IMR-90 (cell line): ENCODE measurements at regions not wholly inside any gene's neighbourhood (a gene's known extent, or its start where the extent isn't known, plus 50 kb on each side); places are given as distances from the start of the nearest gene placed in this dataset.

Source experiments
- ATAC-seq: fragments of 200-7000 bp; cut with Tn5 transposase; 2 replicates; pipeline ENCODE4 v1.9.1; 2020; ENCODE audit warnings: low read depth, mild to moderate bottlenecking, moderate library complexity
- BruUV-seq: library from RNA; stranded (reverse); fragments of 400-500 nt; replicated peaks from 2 replicates; lab custom pipeline; 2021; lab: Mats Ljungman, UMichigan
- CTCF ChIA-PET: fragments of 300-600 bp; formaldehyde crosslinking; extraction: SDS; loops from one replicate; lab custom pipeline; 2021; ENCODE audit warnings: antibody characterized with exemption; lab: Yijun Ruan, JAX
- POLR2A ChIA-PET: fragments of 300-600 bp; sonication (Branson Sonifier 250); formaldehyde crosslinking; loops from one replicate; lab custom pipeline; 2022; ENCODE audit warnings: antibody characterized with exemption; ENCODE audit not compliant: unreplicated experiment; lab: Charles Lee
- DNase-seq: peaks from one replicate; pipeline ENCODE4 v3.0.0; 2013
- H2AFZ ChIP-seq: replicated peaks from 2 replicates; pipeline ENCODE3; 2013; ENCODE audit warnings: low read length, mild to moderate bottlenecking; ENCODE audit not compliant: poor library complexity
- H2AK5ac ChIP-seq: 2 replicates; pipeline ENCODE4 v1.6.1; 2013; ENCODE audit warnings: low read depth, low read length, inconsistent platforms
- H2AK9ac ChIP-seq: replicated peaks from 2 replicates; pipeline ENCODE3; 2013; ENCODE audit warnings: mild to moderate bottlenecking, low read depth, low read length, moderate library complexity; ENCODE audit not compliant: poor library complexity
- H2BK120ac ChIP-seq: 2 replicates; pipeline ENCODE4 v1.6.1; 2013; ENCODE audit warnings: low read depth, low read length, inconsistent platforms
- H2BK15ac ChIP-seq: 3 replicates; pipeline ENCODE4 v1.6.1; 2013; ENCODE audit warnings: low read depth, low read length, inconsistent platforms
- H2BK20ac ChIP-seq: 2 replicates; pipeline ENCODE4 v1.6.1; 2013; ENCODE audit warnings: low read depth, mild to moderate bottlenecking, inconsistent platforms, low read length, moderate library complexity
- H2BK5ac ChIP-seq: 2 replicates; pipeline ENCODE4 v1.6.1; 2013; ENCODE audit warnings: mild to moderate bottlenecking, low read depth, low read length, inconsistent platforms; ENCODE audit not compliant: poor library complexity, severe bottlenecking
- H3K14ac ChIP-seq: replicated peaks from 2 replicates; pipeline ENCODE4 v1.6.1; 2013; ENCODE audit warnings: low read depth, low read length, inconsistent platforms
- H3K18ac ChIP-seq: 2 replicates; pipeline ENCODE4 v1.6.1; 2013; ENCODE audit warnings: low read depth, low read length, control low read depth
- H3K23ac ChIP-seq: 2 replicates; pipeline ENCODE4 v1.6.1; 2013; ENCODE audit warnings: low read depth, low read length, inconsistent platforms
- H3K27ac ChIP-seq: 2 replicates; pipeline ENCODE4 v1.5.1; 2013; ENCODE audit warnings: mild to moderate bottlenecking, control low read depth, low read length; ENCODE audit not compliant: insufficient read depth
- H3K27me3 ChIP-seq: 2 replicates; pipeline ENCODE4 v1.6.1; 2013; ENCODE audit warnings: low read length; ENCODE audit not compliant: control insufficient read depth, insufficient read depth
- H3K36me3 ChIP-seq: 2 replicates; pipeline ENCODE4 v1.6.1; 2013; ENCODE audit warnings: low read length, mixed read lengths; ENCODE audit not compliant: control insufficient read depth, insufficient read depth
- H3K4ac ChIP-seq: 2 replicates; pipeline ENCODE4 v1.6.1; 2013; ENCODE audit warnings: low read depth, low read length, inconsistent platforms
- H3K4me1 ChIP-seq: 2 replicates; pipeline ENCODE4 v1.6.1; 2013; ENCODE audit warnings: low read length, mixed read lengths; ENCODE audit not compliant: control insufficient read depth, insufficient read depth
- H3K4me2 ChIP-seq: 2 replicates; pipeline ENCODE4 v1.6.1; 2013; ENCODE audit warnings: low read depth, mild to moderate bottlenecking, control low read depth, low read length, moderate library complexity
- H3K4me3 ChIP-seq: 2 replicates; pipeline ENCODE4 v1.5.1; 2013; ENCODE audit warnings: low read depth, mild to moderate bottlenecking, control low read depth, low read length, moderate library complexity; ENCODE audit not compliant: insufficient read depth
- H3K56ac ChIP-seq: 2 replicates; pipeline ENCODE4 v1.6.1; 2013; ENCODE audit warnings: low read length, inconsistent platforms; ENCODE audit not compliant: insufficient read depth; ENCODE audit errors: extremely low read depth
- H3K79me1 ChIP-seq, 2 experiments: 2 replicates each; pipeline ENCODE4 v1.6.1; 2013; ENCODE audit warnings: low read length in 2 of 2, inconsistent platforms in 1 of 2, low read depth in 1 of 2
- H3K9ac ChIP-seq: 2 replicates; pipeline ENCODE4 v1.6.1; 2013; ENCODE audit warnings: low read depth, low read length, control low read depth
- H3K9me1 ChIP-seq: 2 replicates; pipeline ENCODE4 v1.6.1; 2013; ENCODE audit warnings: low read length, inconsistent platforms; ENCODE audit not compliant: insufficient read depth
- H3K9me3 ChIP-seq: 2 replicates; pipeline ENCODE4 v1.6.1; 2013; ENCODE audit warnings: low read length; ENCODE audit not compliant: control insufficient read depth, insufficient read depth
- H4K20me1 ChIP-seq: 2 replicates; pipeline ENCODE4 v1.6.1; 2013; ENCODE audit warnings: low read length, inconsistent platforms; ENCODE audit not compliant: insufficient read depth
- H4K5ac ChIP-seq: 2 replicates; pipeline ENCODE4 v1.6.1; 2013; ENCODE audit warnings: mild to moderate bottlenecking, low read depth, low read length, control low read depth
- H4K8ac ChIP-seq, 2 experiments: 2 replicates each; pipeline ENCODE4 v1.6.1; 2013; ENCODE audit warnings: low read depth in 2 of 2, low read length in 2 of 2, control low read depth in 1 of 2, inconsistent platforms in 1 of 2
- H4K91ac ChIP-seq: 2 replicates; pipeline ENCODE4 v1.6.1; 2013; ENCODE audit warnings: low read depth, low read length, inconsistent platforms; ENCODE audit not compliant: insufficient read depth
- BHLHE40 ChIP-seq: fragments of 150-350 bp; IDR thresholded peaks from 2 replicates; pipeline ENCODE4 v1.6.1; 2016; ENCODE audit warnings: mild to moderate bottlenecking, low read depth, low read length
- CEBPB ChIP-seq: IDR thresholded peaks from 2 replicates; pipeline ENCODE4 v1.6.1; 2012; ENCODE audit warnings: low read depth, low read length, improper control_type of control experiment
- CHD1 ChIP-seq: IDR thresholded peaks from 2 replicates; pipeline ENCODE4 v1.6.1; 2012; ENCODE audit warnings: low read depth, low read length, improper control_type of control experiment
- CTCF ChIP-seq: conservative IDR thresholded peaks from 2 replicates; pipeline ENCODE4 v1.5.1; 2012; ENCODE audit warnings: mild to moderate bottlenecking, low read depth, low read length, improper control_type of control experiment
- ELK1 ChIP-seq: fragments of 150-350 bp; IDR thresholded peaks from 2 replicates; pipeline ENCODE4 v1.6.1; 2016; ENCODE audit warnings: low read depth, mild to moderate bottlenecking, low read length, moderate library complexity, borderline replicate concordance
- FOS ChIP-seq: fragments of 150-350 bp; IDR thresholded peaks from 2 replicates; pipeline ENCODE4 v1.6.1; 2016; ENCODE audit warnings: low read depth, low read length
- MAFK ChIP-seq: IDR thresholded peaks from 2 replicates; pipeline ENCODE4 v1.6.1; 2012; ENCODE audit warnings: low read depth, low read length, improper control_type of control experiment
- MAZ ChIP-seq: IDR thresholded peaks from 2 replicates; pipeline ENCODE4 v1.6.1; 2012; ENCODE audit warnings: low read depth, mild to moderate bottlenecking, low read length, improper control_type of control experiment, moderate library complexity, borderline replicate concordance
- MXI1 ChIP-seq: IDR thresholded peaks from 2 replicates; pipeline ENCODE4 v1.6.1; 2012; ENCODE audit warnings: low read depth, mild to moderate bottlenecking, low read length, moderate library complexity, borderline replicate concordance
- NFE2L2 ChIP-seq: fragments of 150-350 bp; IDR thresholded peaks from 2 replicates; pipeline ENCODE4 v1.6.1; 2016; ENCODE audit warnings: low read depth, mild to moderate bottlenecking, low read length
- POLR2A ChIP-seq: IDR thresholded peaks from 2 replicates; pipeline ENCODE4 v1.6.1; 2012; ENCODE audit warnings: mild to moderate bottlenecking, low read depth, low read length
- RAD21 ChIP-seq: IDR thresholded peaks from 2 replicates; pipeline ENCODE4 v1.6.1; 2012; ENCODE audit warnings: low read length, improper control_type of control experiment
- RCOR1 ChIP-seq: IDR thresholded peaks from 2 replicates; pipeline ENCODE4 v1.6.1; 2012; ENCODE audit warnings: mild to moderate bottlenecking, low read length, improper control_type of control experiment; ENCODE audit not compliant: insufficient replicate concordance
- RFX5 ChIP-seq: IDR thresholded peaks from 2 replicates; pipeline ENCODE4 v1.8.0; 2012; ENCODE audit warnings: low read depth, mild to moderate bottlenecking, low read length, moderate library complexity
- SMC3 ChIP-seq: fragments of 150-350 bp; IDR thresholded peaks from 2 replicates; pipeline ENCODE4 v1.6.1; 2016; ENCODE audit warnings: low read depth, mild to moderate bottlenecking, antibody characterized with exemption, low read length, moderate library complexity
- USF2 ChIP-seq: fragments of 150-350 bp; IDR thresholded peaks from 2 replicates; pipeline ENCODE4 v1.6.1; 2017; ENCODE audit warnings: mild to moderate bottlenecking, antibody characterized with exemption, low read length, low read depth
- dilution Hi-C: fragments of 300-500 bp; cut with HindIII; formaldehyde crosslinking; loops from one replicate; pipeline ENCODE4 v1.14.3; 2018; ENCODE audit warnings: low sequenced_read_pairs; ENCODE audit not compliant: unreplicated experiment
- in situ Hi-C: fragments of 300-500 bp; cut with MboI; formaldehyde crosslinking; loops from 3 replicates; pipeline ENCODE4 v1.14.3; 2019; ENCODE audit warnings: low sequenced_read_pairs, inconsistent platforms, mixed read lengths
- intact Hi-C: fragments of 100-400 bp; cut with micrococcal nuclease; formaldehyde crosslinking; loops from 2 replicates; pipeline ENCODE4 v1.10.0; 2022

GRCh38 chr7:88396948-88397322, 90.2 kb upstream of the STEAP4 start:
- H3K4me2 ChIP-seq = no peak overlapping the region
- no peaks in the 10 kb centered on the region for H3K4me1 ChIP-seq
- H2BK5ac ChIP-seq = no peak overlapping the region
- H3K4me3 ChIP-seq = no peak overlapping the region
- no peak for DNase-seq
- no peak overlapping the region for H2BK120ac ChIP-seq
- H3K56ac ChIP-seq = no peak overlapping the region
- H2BK15ac ChIP-seq = no peak overlapping the region
- no peaks in the 10 kb centered on the region; the same call in 1 of the 2 replicates for H3K9me3 ChIP-seq
- H3K27ac ChIP-seq = no peak overlapping the region
- H2BK20ac ChIP-seq = no peak overlapping the region
- H3K36me3 ChIP-seq = no peaks in the 10 kb centered on the region
- H3K27me3 ChIP-seq = no peaks in the 10 kb centered on the region
- no peak overlapping the region for H3K18ac ChIP-seq
- no peak overlapping the region for H4K8ac ChIP-seq
- in situ Hi-C loops = no loop called here
- no peaks in the 10 kb centered on the region for H3K9me1 ChIP-seq
- no peak for ATAC-seq
- POLR2A ChIA-PET = no interaction called here
- intact Hi-C loops = no loop called here
- no peak overlapping the region for H3K23ac ChIP-seq
- dilution Hi-C loops = no loop called here
- no peak overlapping the region for H3K14ac ChIP-seq
- TF ChIP-seq ELK1 (no peak), POLR2A (no peak), MAZ (no peak), BHLHE40 (no peak), MXI1 (no peak), SMC3 (no peak), MAFK (no peak), FOS (no peak), CEBPB (no peak), CTCF (no peak), RCOR1 (no peak), USF2 (no peak), CHD1 (no peak), RFX5 (no peak), NFE2L2 (no peak), RAD21 (no peak)
- no peak overlapping the region for H2AK9ac ChIP-seq
- H3K79me1 ChIP-seq = no peaks in the 10 kb centered on the region
- CTCF ChIA-PET = no interaction called here
- H4K91ac ChIP-seq = no peak overlapping the region
- no peak overlapping the region for H3K9ac ChIP-seq
- no peak overlapping the region for H2AFZ ChIP-seq
- H4K20me1 ChIP-seq = no peaks in the 10 kb centered on the region
- no peak overlapping the region for H4K5ac ChIP-seq
- no peak overlapping the region for H3K4ac ChIP-seq
- no TSS peak for BruUV-seq
- no peak overlapping the region for H2AK5ac ChIP-seq
